Right atrium auricular region (tissue), 2 donors: ENCODE measurements at regions not wholly inside any gene's neighbourhood (a gene's known extent, or its start where the extent isn't known, plus 50 kb on each side); places are given as distances from the start of the nearest gene placed in this dataset.
"Not testable (repeated sequence)": the region's sequence is repeated elsewhere in the genome, so short reads cannot be mapped to it uniquely, and the experiment has no call there.

Source experiments
- DNase-seq: peaks from one replicate; pipeline ENCODE4 v3.0.0-alpha.2; 2019; ENCODE audit warnings: low spot score
- H3K27ac ChIP-seq, 2 donors: fragments of 200-600 bp; sonication (generic); 1 replicate in 1 of 2; 2 replicates in 1 of 2; pipeline ENCODE4 v1.5.1; 2016 to 2019
- H3K27me3 ChIP-seq, 2 donors: fragments of 200-600 bp; sonication (generic); one replicate each; pipeline versions ENCODE4 v1.5.1 to v1.6.0; 2017 to 2019
- H3K36me3 ChIP-seq: fragments of 200-600 bp; sonication (generic); one replicate; pipeline ENCODE4 v1.5.1; 2016
- H3K4me1 ChIP-seq, 2 donors: fragments of 200-600 bp; sonication (generic); one replicate each; pipeline versions ENCODE4 v1.5.1 to v1.6.0; 2017 to 2019
- H3K4me3 ChIP-seq, 2 donors: fragments of 200-600 bp; sonication (generic); 1 replicate in 1 of 2; 2 replicates in 1 of 2; pipeline ENCODE4 v1.5.1; 2017 to 2019; ENCODE audit warnings: mild to moderate bottlenecking in 1 of 2, moderate library complexity in 1 of 2
- H3K9me3 ChIP-seq, 2 donors: fragments of 200-600 bp; sonication (generic); one replicate each; pipeline ENCODE4 v1.5.1; 2019
- TF ChIP-seq, protein P1 (sequence below), 2 donors: fragments of 200-600 bp; sonication (generic); IDR thresholded peaks; one replicate each; pipeline ENCODE4 v1.5.1; 2019; ENCODE audit warnings: antibody characterized with exemption in 2 of 2

DNA sequence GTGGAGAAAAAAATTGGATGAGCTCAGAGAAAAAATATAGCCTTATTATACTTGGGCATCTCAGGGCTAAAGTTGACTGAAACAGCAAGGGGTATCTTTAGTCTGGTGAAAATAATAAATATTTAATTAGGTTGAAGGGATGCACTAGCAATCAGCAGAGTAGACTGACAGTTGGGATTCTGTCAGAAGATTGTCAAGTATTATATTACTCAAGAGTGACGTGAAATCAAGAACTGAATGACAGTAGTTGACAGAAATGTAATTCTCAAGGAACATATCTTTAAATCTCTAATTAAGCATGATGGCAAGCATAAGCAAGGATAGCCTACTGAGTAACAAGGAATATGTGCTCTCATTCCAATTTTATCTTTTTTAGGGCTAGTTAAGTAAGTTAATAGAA, 1301.1 kb downstream of the DSC3 start:
- Histone ChIP-seq H3K4me1 (no peaks in the 10 kb centered on the region), H3K36me3 (no peaks in the 10 kb centered on the region), H3K9me3 (no peaks in the 10 kb centered on the region), H3K27me3 (no peaks in the 10 kb centered on the region), H3K4me3 (no peak overlapping the region), H3K27ac (no peak overlapping the region)
- no peak for DNase-seq
- TF ChIP-seq, protein P1, sequence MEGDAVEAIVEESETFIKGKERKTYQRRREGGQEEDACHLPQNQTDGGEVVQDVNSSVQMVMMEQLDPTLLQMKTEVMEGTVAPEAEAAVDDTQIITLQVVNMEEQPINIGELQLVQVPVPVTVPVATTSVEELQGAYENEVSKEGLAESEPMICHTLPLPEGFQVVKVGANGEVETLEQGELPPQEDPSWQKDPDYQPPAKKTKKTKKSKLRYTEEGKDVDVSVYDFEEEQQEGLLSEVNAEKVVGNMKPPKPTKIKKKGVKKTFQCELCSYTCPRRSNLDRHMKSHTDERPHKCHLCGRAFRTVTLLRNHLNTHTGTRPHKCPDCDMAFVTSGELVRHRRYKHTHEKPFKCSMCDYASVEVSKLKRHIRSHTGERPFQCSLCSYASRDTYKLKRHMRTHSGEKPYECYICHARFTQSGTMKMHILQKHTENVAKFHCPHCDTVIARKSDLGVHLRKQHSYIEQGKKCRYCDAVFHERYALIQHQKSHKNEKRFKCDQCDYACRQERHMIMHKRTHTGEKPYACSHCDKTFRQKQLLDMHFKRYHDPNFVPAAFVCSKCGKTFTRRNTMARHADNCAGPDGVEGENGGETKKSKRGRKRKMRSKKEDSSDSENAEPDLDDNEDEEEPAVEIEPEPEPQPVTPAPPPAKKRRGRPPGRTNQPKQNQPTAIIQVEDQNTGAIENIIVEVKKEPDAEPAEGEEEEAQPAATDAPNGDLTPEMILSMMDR (IDR thresholded peaks at IDR 0.05) = no peak

DNA sequence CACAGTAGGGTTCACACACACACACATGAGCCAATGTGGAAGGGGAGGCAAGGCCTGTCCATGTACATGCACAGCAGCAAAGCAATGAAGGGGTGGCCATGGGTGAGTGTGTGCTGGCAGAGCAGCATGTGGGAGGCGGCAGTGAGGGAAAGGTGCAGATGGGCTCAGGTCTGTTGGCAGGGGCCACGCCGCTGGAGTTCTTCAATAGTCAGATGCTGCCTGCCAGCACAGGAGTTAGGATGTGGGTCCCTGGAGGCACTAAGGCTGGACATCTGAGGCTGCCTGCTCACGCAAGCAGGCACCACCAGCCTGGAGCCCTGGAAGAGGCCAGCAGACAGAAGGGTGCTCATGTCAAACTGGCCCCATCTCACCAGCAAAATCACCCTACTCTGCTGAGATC, 1304.9 kb downstream of the DSC3 start:
- TF ChIP-seq, protein P1 (IDR thresholded peaks at IDR 0.05) = no peak
- Histone ChIP-seq H3K4me1 (no peaks in the 10 kb centered on the region), H3K4me3 (no peak overlapping the region), H3K36me3 (no peaks in the 10 kb centered on the region), H3K9me3 (no peaks in the 10 kb centered on the region), H3K27me3 (no peaks in the 10 kb centered on the region), H3K27ac (no peak overlapping the region)
- no peak for DNase-seq

DNA sequence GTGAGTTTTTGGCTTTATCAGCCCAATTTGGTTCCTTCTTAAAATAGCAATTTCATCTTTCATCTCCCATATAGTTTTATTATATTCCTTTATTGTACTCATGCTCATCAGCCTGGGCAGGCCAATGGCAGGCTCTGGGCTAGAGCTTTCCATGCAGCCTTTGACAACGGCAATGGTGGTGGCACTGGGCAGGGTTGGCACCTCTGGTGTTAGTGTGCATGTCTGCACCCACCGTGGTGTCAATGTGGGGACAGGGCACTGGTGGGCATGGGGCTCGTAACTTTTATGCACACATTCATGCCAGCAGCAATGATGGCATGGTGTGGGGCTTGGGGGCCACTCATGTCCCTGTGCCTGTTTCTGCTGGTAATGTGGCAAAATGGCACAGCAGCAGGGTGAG, 1305.4 kb downstream of the DSC3 start:
- Histone ChIP-seq H3K36me3 (no peaks in the 10 kb centered on the region), H3K27ac (no peak overlapping the region), H3K4me3 (no peak overlapping the region), H3K27me3 (no peaks in the 10 kb centered on the region), H3K9me3 (no peaks in the 10 kb centered on the region), H3K4me1 (no peaks in the 10 kb centered on the region)
- TF ChIP-seq, protein P1 (IDR thresholded peaks at IDR 0.05) = no peak
- no peak for DNase-seq

- Histone ChIP-seq H3K4me3 (no peak overlapping the region), H3K9me3 (peaks cover 0 to 4% of the 10 kb centered on the region in 2 donors), H3K4me1 (no peaks in the 10 kb centered on the region), H3K36me3 (no peaks in the 10 kb centered on the region), H3K27ac (no peak overlapping the region), H3K27me3 (no peaks in the 10 kb centered on the region)
- no peak for DNase-seq
- TF ChIP-seq, protein P1 (IDR thresholded peaks at IDR 0.05) = no peak
These were observed 1312.5 kb downstream of the DSC3 start for GRCh38 chr18:29730073-29730472.

- no peak overlapping the region for H3K4me3 ChIP-seq
- no peak for DNase-seq
- no peaks in the 10 kb centered on the region for H3K27me3 ChIP-seq
- H3K9me3 ChIP-seq = peaks cover 0 to 4% of the 10 kb centered on the region in 2 donors
- H3K27ac ChIP-seq = no peak overlapping the region
- no peaks in the 10 kb centered on the region for H3K4me1 ChIP-seq
- TF ChIP-seq, protein P1 (IDR thresholded peaks at IDR 0.05) = no peak
- no peaks in the 10 kb centered on the region for H3K36me3 ChIP-seq
These were observed 1315.9 kb downstream of the DSC3 start for GRCh38 chr18:29726646-29727045.

GRCh38 chr18:29723486-29723885, 1319.1 kb downstream of the DSC3 start:
- not testable (repeated sequence) for H3K4me3 ChIP-seq, H3K36me3 ChIP-seq, H3K9me3 ChIP-seq, H3K4me1 ChIP-seq, DNase-seq, H3K27ac ChIP-seq, H3K27me3 ChIP-seq

DNA sequence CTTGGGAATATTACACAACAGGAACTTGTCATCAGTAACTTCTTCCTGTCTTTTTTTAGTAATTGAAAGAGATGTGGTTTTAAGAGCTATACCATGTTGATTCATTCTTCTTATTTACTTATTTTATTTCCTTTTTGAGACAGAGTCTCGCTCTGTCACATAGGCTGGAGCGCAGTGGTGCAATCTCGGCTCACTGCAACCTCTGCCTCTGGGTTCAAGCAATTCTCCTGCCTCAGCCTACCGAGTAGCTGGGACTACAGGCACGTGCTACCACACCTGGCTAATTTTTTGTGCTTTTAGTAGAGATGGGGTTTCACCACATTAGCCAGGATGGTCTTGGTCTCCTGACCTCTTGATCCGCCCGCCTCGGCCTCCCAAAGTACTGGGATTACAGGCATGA, 1326.6 kb downstream of the DSC3 start:
- H3K27me3 ChIP-seq, H3K36me3 ChIP-seq, H3K9me3 ChIP-seq, H3K4me3 ChIP-seq, H3K4me1 ChIP-seq, H3K27ac ChIP-seq, DNase-seq: not testable (repeated sequence)
